ENCODE measurements at regions not wholly inside any gene's neighbourhood (a gene's known extent, or its start where the extent isn't known, plus 50 kb on each side); places are given as distances from the start of the nearest gene placed in this dataset.
"Not testable (repeated sequence)": the region's sequence is repeated elsewhere in the genome, so short reads cannot be mapped to it uniquely, and the experiment has no call there.

DNA sequence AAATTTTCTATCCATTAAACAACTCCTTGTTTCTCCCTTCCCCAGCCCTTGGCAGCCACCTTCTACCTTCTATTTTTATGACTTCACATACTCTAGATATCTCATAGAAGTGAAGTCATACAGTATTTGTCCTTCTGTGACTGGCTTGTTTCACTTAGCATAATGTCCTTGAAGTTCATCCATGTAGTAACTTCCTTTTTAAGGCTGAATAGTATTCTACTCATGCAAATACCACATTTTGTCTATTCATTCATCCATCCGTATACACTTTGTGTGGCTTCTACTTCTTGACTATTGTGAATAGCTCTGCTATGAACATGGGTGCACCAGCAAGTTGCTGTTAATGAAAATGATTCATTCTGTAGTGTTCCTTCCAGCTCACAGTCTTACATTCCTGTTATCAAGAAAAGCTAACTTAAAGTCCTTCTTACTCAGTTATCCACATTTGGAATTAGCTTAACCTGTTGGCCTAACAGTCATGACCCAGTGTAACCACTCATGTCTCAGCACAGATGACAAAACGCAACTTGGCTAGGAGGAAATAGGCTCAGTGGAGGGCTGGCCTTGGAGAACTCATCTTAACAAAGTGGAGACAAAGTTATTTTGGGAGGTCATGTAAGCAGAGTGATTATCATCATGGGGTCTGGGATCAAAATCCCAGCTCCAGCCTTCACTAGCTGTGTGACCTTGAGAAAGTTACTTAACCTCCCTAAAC lies 129.7 kb upstream of the MAP3K1 start:
- DNase-seq: no peak

DNA sequence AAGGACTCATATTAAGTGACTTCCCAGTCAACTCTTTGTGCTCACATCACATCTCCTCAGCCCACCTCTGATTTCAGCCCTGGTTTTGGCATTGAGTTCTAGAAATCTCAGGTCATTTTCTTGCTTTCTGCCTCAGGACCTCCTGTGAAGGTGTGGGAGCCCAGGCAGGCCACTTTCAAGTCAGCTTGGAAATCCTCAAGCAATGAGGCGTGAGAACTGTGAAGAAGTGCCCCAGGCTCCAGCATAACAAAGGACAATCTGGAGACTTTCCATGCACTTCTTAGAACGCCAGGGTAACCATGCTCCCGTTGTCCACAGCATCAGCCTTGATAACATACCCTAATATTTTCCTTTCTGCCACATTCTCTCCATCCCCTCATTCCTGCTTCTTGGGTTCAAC lies 131.2 kb upstream of the MAP3K1 start:
- DNase-seq: no peak

DNA sequence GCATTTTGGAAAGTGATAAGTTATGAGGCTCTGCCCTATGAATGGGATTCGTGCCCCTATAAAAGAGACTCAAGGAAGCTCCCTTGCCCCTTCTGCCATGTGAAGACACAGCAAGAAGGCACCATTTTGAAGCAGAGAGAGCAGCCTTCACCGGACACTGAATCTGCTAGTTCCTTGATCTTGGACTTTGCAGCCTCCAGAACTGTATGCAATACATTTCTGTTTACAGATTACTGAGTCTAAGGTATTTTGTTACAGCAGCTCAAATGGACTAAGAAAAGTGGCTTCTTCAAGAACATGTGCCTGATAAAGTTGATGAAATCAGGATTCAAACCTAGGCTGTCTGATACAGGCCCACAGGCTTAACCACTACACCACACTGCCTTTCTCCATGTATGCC lies 131.6 kb upstream of the MAP3K1 start:
- DNase-seq: no peak

DNA sequence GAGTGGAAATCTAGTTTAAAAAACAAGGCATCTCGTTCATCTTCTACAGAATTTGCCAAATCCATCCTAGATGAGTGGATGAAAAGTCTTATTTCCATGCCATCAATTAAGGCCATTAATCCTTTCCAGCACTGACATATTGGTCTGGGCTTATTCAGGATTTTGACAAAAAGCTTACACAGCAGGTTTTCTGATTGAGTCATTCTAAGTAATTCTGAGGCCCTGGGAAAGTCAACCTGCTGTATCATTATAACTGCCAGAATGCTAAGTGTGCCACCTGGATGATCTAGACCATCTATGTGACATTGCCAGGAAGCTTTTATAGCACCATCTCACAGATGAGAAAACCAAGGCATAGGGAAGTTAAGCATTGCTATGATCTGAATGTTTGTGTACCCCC lies 132.1 kb upstream of the MAP3K1 start:
- DNase-seq: no peak

DNA sequence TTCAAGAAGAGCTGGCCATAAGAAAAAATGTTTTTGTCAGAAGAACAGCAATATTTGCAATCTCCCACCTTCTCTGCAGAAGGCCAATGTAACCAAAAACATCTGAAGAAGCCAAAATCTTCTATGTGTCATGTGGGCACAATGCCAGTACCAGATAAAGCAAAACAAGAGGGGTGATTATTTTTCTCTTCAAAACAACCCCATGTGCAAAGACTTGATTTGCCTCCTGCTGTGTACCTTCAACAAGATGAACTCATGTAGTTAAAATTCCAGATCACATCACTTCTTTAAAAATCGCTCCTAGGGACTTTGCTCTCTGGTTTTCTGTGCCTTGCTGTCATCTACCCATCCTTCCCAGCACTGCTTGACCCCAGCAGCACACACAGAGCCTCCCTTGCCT lies 134.0 kb upstream of the MAP3K1 start:
- peak; percentile 51 for DNase-seq

DNA sequence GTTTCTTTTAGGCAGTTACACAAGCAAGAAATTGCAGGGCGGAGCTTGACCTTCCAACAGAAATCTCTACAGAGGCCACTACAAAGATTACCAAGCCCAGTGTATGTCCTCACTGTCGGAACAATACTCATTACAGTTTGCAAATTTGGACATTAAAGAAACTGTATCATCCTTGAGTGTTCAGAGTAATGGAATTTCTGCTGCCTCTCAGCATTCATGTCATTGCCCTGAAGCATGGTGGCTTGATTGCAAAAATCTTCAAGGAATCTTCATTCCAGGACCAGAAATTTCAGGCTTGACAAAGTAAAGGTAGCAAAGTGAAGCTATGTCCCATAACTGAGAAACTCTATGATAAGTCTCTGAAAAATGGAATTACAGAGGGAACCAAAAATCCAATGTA lies 134.6 kb upstream of the MAP3K1 start:
- no peak for DNase-seq

DNA sequence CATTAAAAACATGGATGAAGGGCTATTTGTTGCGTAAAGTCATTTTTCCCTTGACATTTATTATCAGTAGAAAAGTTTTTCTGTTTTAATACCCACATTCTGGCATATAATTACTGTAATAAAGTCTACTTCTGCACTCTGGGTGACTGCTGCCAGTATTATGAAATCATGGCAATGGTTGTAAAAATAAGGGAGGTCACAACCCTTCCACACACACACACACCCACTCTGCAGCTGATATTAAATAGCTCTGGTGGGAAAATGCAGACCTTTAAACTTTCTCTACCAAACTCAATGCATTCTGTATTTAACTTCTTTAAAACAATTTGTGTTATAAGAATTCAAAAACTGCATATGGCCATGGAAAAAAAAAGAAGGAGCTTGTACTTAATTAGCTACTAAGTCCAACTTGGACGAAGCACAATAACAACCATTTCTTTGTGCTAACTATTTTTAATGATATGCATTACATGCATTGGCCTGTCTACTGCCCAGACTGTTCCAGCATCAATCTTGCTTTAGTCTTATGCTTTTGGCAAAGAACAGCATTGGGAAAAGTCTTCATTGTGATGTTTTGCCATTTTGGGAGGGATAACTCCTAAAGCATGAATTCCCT lies 137.6 kb upstream of the MAP3K1 start:
- DNase-seq: no peak

DNA sequence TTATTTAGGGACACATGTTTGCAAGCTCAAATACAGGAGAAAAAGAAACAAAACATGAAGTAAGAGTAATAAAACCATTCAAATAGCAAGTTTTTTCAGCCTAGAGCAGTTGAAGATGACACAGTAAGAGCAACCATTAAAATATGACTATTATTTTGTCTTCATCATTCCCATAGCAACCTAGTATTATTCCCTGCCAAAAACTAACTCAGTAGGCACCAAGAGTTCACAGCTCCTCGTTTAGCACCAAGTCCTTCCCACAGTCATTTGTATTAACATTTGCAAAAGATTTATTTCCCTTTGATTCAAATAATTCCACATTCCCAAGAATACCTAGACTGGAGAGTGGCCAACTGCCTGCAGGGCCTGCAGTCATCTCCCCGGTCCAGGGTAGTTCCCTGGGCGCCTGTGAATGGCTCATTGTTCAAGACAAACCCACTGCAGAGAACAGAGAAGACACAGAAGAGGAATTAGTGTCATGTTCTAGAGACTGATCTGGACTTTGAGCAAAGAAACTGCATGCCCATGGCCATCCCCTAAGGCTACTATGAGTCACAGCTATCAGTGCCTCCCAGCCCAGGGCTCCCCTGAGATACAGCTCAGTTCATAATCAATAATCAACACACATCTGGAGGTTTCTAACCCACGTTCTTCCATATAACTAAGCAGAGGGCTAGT lies 139.1 kb upstream of the MAP3K1 start:
- no peak for DNase-seq

DNA sequence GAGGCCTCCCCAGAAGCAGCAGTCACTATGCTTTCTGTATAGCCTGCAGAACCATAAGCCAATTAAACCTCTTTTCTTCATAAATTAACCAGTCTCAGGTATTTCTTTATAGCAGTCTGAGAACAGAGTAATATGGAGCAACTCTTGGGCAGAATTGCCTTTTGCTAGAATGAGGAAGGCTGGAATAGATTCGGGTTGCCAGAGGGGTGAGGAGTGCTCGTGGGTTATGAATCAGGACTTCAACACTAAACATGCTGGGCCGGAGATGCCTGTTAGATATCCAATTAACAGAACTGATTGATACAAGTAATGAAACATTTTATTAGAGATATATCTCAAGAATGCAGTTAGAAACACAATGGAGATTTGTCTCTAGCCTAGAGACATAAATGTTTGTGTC lies 140.9 kb upstream of the MAP3K1 start:
- no peak for DNase-seq

DNA sequence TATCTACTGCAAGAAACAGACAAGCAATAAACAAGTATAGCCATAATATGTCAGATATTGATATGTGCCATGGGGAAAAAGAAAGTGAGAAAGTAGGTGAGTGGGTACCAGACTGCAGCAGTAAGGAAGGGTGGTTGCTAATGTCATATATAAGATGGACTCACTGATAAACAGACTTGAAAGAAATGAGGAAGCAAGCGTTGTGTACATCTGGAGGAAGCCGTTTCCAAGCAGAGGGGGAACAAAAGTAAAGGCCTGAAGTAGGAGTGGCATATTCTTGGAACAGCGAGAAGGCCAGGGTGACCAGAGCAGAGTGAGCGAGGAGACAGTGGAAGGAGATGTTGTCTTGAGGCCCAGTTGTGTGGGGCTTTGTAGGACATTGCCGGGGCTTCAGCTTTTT lies 142.2 kb upstream of the MAP3K1 start:
- no peak for DNase-seq

DNA sequence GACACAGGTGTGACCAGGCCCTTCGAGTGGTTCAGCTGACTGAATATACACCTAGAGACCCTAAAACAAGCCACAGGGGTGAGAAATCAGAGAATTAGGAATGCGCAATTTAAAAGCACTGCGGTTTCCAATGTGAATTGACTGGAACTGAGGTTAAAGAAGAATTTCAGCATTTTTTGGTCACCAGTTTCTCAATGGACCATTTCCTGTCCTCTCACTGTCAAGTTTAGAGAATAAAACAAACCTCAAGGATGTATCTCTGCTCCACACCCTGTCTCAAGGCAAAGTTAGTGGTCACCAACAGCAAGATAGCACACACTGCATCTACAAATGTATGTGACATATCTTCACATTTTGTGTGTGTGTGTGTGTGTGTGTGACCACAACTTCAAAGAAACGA lies 143.8 kb upstream of the MAP3K1 start:
- no peak for DNase-seq

DNA sequence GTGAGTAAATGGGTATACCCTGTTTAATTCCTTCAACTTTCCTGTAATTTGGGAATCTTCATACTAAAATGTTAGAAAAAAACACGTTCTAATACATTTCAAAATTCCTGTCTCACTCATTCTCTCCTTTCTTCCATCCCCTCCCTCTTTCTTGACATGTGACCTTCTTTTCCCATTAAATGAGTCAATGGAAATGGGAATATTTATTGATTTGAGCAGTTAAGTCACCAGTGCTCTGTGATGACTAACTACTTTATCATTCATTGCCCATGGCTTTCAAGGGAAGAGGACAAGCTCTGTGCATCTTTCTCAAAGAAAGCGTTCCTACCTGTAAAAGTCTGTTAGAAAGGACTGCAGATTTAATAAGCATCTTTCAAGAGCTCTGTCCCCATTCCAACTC lies 144.4 kb upstream of the MAP3K1 start:
- DNase-seq: no peak

DNA sequence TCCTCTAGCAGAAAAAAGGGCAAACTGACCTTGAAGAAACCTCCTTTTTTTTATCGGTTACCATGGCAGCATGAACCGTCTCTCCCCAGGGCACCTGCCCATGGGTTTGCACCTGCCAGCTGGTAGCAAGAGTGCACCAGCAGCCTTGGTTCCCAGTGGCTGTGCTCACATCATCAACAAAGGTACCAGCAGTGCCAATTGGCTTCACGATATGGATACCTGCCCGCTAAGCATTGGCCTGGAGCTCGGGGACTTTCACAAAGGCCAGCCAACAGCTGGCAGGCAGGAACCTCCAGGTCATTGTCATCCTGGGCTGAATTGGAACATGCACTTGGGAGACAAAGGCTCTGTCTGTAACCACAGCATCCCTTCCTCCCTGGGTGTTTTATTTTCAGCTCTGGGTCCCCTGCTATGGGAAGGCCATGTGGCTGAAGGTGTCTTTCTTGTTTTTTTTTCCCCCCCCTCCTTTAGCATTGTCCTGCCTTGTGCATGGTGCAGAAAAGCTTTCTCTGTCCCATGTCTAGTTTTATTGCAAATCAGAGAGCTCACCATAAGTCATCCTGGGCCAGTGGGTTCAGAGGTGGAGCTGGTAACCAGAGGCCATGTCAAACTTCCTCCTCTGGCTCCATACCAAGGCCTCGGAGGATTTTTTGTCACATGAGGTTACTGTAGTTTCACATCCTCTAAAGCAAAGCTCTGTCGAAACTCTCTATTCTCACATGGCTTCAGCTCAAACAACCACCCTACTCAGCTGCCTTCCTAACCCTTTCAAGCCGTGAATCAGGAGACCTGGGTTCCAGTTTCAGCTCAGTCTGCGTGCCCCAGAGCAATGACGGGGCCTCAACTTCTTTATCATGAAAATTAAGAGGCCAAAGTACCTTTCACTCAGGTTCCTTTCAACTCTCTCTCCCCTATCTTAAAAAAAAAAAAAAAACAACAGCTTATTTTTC lies 145.5 kb upstream of the MAP3K1 start:
- DNase-seq: peak; percentile 72

DNA sequence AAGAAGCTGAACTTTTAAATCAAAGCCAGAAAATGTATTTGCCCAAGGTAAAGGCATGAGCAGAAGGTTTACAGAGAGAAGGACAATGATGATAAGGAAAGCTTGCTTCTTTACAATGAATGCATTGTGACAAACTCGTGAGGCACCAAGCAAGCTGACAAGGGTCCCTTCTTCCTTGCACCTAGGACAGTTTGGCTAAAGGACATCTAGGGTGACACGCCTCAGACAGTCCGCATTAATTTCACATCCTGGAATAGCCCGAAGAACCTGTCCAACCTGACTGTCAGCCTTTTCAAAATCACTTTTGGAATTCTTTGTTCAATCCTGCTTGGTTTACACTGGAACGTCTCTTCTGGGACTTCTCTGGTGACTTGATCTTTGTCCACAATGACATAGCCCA lies 146.4 kb upstream of the MAP3K1 start:
- no peak for DNase-seq

DNA sequence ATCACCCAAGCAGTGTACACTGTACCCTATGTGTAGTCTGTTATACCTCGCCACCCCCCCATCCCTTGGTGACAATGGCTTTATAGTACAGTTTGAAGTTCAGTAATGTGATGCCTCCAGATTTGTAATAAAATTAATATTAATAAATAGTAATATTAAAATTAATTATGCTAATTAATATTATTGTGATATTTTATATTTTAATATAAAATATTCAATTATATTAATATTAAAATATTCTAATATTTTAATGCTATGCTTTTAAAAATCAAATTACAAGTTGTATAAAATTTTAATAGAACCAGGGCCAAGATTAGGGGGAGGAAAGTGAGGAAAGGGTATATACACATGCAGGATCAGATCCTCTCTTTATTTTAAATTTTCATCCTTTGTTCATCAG lies 147.7 kb upstream of the MAP3K1 start:
- no peak for DNase-seq

DNA sequence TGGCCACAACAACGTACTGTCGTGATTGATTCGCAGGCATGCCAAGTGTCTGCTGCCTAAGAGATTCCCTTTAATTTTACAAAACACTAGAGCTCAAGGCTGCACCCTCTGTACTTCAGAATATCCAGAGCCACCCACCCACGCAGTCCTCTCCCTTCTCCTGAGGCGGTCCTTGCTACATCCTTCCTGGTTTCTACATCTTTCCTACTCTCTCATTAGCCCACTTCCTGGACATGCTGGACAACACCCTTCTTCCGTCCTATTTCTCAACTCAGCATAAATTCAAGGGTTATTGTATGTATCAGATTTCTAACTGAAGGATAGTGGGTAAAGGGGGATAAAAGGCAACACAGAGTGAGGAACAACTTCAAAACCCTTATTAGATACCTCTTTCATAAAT lies 148.4 kb upstream of the MAP3K1 start:
- no peak for DNase-seq

DNA sequence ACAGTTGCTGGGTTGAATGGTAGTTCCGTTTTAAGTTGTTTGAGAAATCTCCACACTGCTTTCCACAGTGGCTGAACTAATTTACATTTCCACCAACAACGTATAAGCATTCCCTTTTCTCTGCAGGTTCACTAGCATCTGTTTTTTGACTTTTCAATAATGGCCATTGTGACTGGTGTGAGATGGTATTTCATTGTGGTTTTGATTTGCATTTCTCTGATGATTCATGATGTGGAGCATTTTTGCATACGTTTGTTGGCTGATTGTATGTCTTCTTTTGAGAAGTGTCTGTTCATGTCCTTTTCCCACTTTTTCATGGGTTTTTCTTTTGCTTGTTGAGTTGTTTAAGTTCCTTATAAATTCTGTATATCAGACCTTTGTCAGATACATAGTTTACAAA lies 150.2 kb upstream of the MAP3K1 start:
- DNase-seq: not testable (repeated sequence)

DNA sequence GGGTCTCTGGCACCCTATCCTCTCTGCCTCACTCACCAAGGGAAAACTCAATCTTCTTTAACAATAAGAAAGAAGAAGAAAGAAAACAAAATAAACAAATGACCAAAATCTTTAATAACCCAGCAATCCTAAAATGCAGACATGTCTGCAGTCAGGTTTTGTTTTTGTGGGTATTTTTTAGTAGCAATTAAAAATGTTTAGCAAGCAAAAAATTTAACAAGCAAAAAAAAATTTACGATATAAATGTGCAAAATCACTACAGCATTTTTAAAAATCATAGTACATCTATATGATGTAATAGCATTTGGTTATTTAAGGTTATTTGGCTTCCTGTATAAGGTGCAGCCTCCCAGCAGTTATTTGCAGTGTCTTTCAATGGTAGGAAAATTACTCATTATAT lies 151.3 kb upstream of the MAP3K1 start:
- no peak for DNase-seq

DNA sequence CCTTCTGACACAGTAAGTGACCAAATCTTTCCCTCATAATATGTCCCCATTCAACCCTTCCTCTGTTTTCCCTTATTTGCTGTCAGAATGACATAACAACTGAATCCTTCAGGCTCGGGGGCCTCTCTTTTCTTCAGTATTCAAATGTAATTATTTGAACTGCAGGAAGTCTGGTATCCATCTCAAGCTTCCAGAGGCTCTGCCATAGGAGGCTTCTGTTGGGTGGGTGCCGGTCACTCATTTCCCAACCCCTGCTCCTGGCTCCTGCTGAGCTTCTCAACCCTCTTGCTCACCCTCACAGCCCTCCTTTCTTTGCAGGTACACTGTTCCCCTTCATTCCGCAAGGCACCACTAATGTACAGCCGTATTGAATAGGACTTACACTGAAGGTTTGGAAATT lies 151.8 kb upstream of the MAP3K1 start:
- DNase-seq: no peak

DNA sequence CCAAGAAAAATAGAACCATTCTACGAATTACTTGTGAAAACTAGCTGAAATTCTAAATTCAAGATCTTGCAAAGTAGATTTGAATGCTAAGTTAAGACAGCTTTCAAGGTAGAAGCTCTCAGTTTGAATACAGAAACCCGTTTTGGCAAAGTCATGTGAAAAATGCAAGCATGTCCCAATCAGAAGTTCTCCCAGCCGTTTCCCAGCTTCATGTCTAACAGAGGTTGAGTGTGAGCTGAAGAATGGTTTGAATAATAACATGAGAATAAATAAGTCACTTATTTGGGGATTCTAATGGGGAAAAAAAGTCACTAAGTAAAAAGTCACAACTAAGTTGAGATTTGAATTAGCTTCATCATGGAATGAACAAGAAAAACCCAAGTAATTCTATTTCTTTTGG lies 152.5 kb upstream of the MAP3K1 start:
- DNase-seq: no peak

DNA sequence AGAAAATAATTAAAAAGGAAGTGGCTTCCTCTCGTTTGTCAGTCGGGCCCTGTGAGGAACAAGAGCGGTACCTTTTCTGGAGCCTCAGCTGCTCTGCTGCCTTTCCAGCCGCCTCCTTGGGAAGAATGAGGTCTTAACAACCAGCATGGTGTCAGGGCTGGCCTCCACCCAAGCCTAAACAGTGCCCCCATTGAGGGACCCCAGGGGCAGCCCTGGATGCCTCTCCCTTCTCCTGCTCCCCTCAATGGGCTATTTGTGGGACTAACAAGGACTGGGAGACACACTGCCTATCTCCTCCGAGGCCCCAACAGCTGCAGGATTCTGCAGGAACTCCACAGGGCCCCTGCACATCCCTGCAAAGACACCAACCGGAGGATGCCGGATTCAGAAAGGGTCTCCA lies 155.4 kb upstream of the MAP3K1 start:
- no peak for DNase-seq

DNA sequence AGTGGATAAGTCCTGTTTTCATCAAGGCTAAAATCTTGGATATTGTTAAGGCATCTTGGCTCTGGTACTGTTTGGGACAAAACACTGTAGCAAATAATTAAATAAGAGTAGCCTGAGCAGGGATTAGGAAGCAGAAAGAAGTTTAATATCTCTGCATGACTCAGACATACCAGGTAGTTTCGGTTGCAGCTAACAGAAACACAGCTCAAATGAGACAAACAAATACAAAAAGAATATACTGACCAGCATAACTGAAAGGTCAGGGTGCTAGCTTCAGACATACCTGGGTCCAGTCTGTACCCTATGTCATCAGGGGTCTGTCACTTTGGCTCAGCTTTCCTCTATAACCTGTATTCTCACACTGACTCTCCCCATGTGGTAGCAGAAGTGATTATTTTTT lies 156.4 kb upstream of the MAP3K1 start:
- no peak for DNase-seq
